OCI-LY7 (cell line): ENCODE measurements at regions not wholly inside any gene's neighbourhood (a gene's known extent, or its start where the extent isn't known, plus 50 kb on each side); places are given as distances from the start of the nearest gene placed in this dataset.

ENCODE experiments used
- EZH2phosphoT487 ChIP-seq: fragments of 200-600 bp; sonication (generic); IDR thresholded peaks from 2 replicates; pipeline ENCODE4 v1.6.1; 2018; ENCODE audit warnings: low read depth, borderline replicate concordance, mild to moderate bottlenecking, mixed run types, antibody characterized with exemption, low read length, moderate library complexity, mixed read lengths
- TF ChIP-seq, protein P1 (sequence below): fragments of 200-600 bp; sonication (generic); conservative IDR thresholded peaks from 2 replicates; pipeline ENCODE4 v1.5.1; 2014; ENCODE audit warnings: mild to moderate bottlenecking, antibody characterized with exemption, low read length, moderate library complexity, mixed read lengths

DNA sequence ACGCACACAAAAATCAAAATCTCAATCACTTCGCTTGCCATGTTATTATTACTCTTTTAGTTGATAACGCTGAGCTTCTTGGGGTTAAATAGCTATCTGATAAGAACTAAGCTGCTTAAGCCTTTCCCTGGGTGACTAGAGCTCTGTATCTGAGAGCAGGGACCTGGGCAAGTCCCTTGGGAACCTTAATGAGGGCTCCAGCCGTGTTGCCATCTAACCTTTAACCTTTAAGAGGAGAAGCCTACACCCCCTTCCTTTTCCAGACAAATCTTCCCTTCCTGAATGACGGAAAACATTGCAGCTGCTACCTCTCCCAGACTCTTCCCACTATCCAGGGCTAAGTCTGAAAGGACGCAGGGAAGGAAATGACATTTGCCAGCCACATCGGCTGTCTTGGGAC is 216.5 kb upstream of the RAI14 start:
- TF ChIP-seq, protein P1, sequence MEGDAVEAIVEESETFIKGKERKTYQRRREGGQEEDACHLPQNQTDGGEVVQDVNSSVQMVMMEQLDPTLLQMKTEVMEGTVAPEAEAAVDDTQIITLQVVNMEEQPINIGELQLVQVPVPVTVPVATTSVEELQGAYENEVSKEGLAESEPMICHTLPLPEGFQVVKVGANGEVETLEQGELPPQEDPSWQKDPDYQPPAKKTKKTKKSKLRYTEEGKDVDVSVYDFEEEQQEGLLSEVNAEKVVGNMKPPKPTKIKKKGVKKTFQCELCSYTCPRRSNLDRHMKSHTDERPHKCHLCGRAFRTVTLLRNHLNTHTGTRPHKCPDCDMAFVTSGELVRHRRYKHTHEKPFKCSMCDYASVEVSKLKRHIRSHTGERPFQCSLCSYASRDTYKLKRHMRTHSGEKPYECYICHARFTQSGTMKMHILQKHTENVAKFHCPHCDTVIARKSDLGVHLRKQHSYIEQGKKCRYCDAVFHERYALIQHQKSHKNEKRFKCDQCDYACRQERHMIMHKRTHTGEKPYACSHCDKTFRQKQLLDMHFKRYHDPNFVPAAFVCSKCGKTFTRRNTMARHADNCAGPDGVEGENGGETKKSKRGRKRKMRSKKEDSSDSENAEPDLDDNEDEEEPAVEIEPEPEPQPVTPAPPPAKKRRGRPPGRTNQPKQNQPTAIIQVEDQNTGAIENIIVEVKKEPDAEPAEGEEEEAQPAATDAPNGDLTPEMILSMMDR, result no peak
- no peak for TF ChIP-seq EZH2phosphoT487
